Activated T-helper 2 cell treated with anti-CD3 and anti-CD28 coated beads, Interferon-gamma antibody, Interleukin-2, Interleukin-4, amounts not matched to agents 10 μg/mL and 5 μg/mL and 100 μg/mL, durations not matched to agents 14 hours and 24 hours and 36 hours (primary cell): ENCODE measurements at regions not wholly inside any gene's neighbourhood (a gene's known extent, or its start where the extent isn't known, plus 50 kb on each side); places are given as distances from the start of the nearest gene placed in this dataset.

Experiments used
- DNase-seq: peaks from one replicate; pipeline ENCODE4 v3.0.0; 2021; ENCODE audit warnings: low spot score
- H3K27ac Mint-ChIP-seq: one replicate; pipeline ENCODE4 v1.8.0; 2021; ENCODE audit warnings: mixed read lengths
- H3K27me3 Mint-ChIP-seq: one replicate; pipeline ENCODE4 v1.8.0; 2021; ENCODE audit warnings: low read depth, mixed read lengths
- H3K36me3 Mint-ChIP-seq: one replicate; pipeline ENCODE4 v1.8.0; 2021; ENCODE audit warnings: low read depth, mixed read lengths
- H3K4me1 Mint-ChIP-seq: one replicate; pipeline ENCODE4 v1.8.0; 2021; ENCODE audit warnings: low read depth, mixed read lengths
- H3K4me3 Mint-ChIP-seq: one replicate; pipeline ENCODE4 v1.8.0; 2021; ENCODE audit warnings: low read depth, mild to moderate bottlenecking, moderate library complexity, mixed read lengths
- H3K9me3 Mint-ChIP-seq: one replicate; pipeline ENCODE4 v1.8.0; 2021; ENCODE audit warnings: mixed read lengths
- intact Hi-C: fragments of 100-400 bp; cut with micrococcal nuclease; formaldehyde crosslinking; loops from one replicate; pipeline ENCODE4 v1.15.1; 2023

- H3K4me3 Mint-ChIP-seq, result no peak overlapping the region
- H3K36me3 Mint-ChIP-seq, result no peaks in the 10 kb centered on the region
- H3K4me1 Mint-ChIP-seq, result peaks cover 12% of the 10 kb centered on the region
- DNase-seq, result no peak
- intact Hi-C loops, result no loop called here
- peaks cover 2% of the 10 kb centered on the region for H3K27me3 Mint-ChIP-seq
- no peaks in the 10 kb centered on the region for H3K9me3 Mint-ChIP-seq
- H3K27ac Mint-ChIP-seq, result no peak overlapping the region
Measured at GRCh38 chr7:155225095-155225494, 72.6 kb upstream of the INSIG1 start.

GRCh38 chr7:155225516-155225915, 72.2 kb upstream of the INSIG1 start:
- no peaks in the 10 kb centered on the region for H3K9me3 Mint-ChIP-seq
- H3K27ac Mint-ChIP-seq, result no peak overlapping the region
- no peaks in the 10 kb centered on the region for H3K36me3 Mint-ChIP-seq
- DNase-seq, result no peak
- H3K4me3 Mint-ChIP-seq, result no peak overlapping the region
- peaks cover 2% of the 10 kb centered on the region for H3K27me3 Mint-ChIP-seq
- intact Hi-C loops, result no loop called here
- peaks cover 12% of the 10 kb centered on the region for H3K4me1 Mint-ChIP-seq

- Mint-ChIP-seq H3K9me3 (no peaks in the 10 kb centered on the region), H3K27me3 (peaks cover 2% of the 10 kb centered on the region), H3K4me1 (peaks cover 11% of the 10 kb centered on the region), H3K27ac (no peak overlapping the region), H3K4me3 (no peak overlapping the region), H3K36me3 (no peaks in the 10 kb centered on the region)
- intact Hi-C loops, result no loop called here
- no peak for DNase-seq
Measured at GRCh38 chr7:155226261-155227003, 71.2 kb upstream of the INSIG1 start.

GRCh38 chr7:155227004-155227787, 70.5 kb upstream of the INSIG1 start:
- Mint-ChIP-seq H3K27ac (no peak overlapping the region), H3K27me3 (peaks cover 2% of the 10 kb centered on the region), H3K9me3 (no peaks in the 10 kb centered on the region), H3K36me3 (no peaks in the 10 kb centered on the region), H3K4me1 (peaks cover 5% of the 10 kb centered on the region), H3K4me3 (no peak overlapping the region)
- intact Hi-C loops, result no loop called here
- DNase-seq, result no peak

- Mint-ChIP-seq H3K36me3 (no peaks in the 10 kb centered on the region), H3K4me1 (no peaks in the 10 kb centered on the region), H3K27me3 (peaks cover 2% of the 10 kb centered on the region), H3K27ac (no peak overlapping the region), H3K4me3 (no peak overlapping the region), H3K9me3 (no peaks in the 10 kb centered on the region)
- intact Hi-C loops, result no loop called here
- no peak for DNase-seq
Measured at GRCh38 chr7:155227788-155228458, 69.8 kb upstream of the INSIG1 start.

GRCh38 chr7:155228459-155228845, 69.2 kb upstream of the INSIG1 start:
- intact Hi-C loops, result no loop called here
- DNase-seq, result no peak
- Mint-ChIP-seq H3K9me3 (no peaks in the 10 kb centered on the region), H3K36me3 (no peaks in the 10 kb centered on the region), H3K27ac (no peak overlapping the region), H3K27me3 (peaks cover 2% of the 10 kb centered on the region), H3K4me1 (no peaks in the 10 kb centered on the region), H3K4me3 (no peak overlapping the region)

- no peak overlapping the region for H3K4me3 Mint-ChIP-seq
- peaks cover 2% of the 10 kb centered on the region for H3K27me3 Mint-ChIP-seq
- H3K36me3 Mint-ChIP-seq, result no peaks in the 10 kb centered on the region
- no peak for DNase-seq
- intact Hi-C loops, result no loop called here
- no peaks in the 10 kb centered on the region for H3K9me3 Mint-ChIP-seq
- no peaks in the 10 kb centered on the region for H3K4me1 Mint-ChIP-seq
- H3K27ac Mint-ChIP-seq, result no peak overlapping the region
Measured at GRCh38 chr7:155228894-155229293, 68.8 kb upstream of the INSIG1 start.

- Mint-ChIP-seq H3K36me3 (no peaks in the 10 kb centered on the region), H3K27me3 (peaks cover 2% of the 10 kb centered on the region), H3K9me3 (no peaks in the 10 kb centered on the region), H3K4me1 (no peaks in the 10 kb centered on the region), H3K4me3 (no peak overlapping the region), H3K27ac (no peak overlapping the region)
- intact Hi-C loops, result no loop called here
- no peak for DNase-seq
Measured at GRCh38 chr7:155229548-155230168, 68.0 kb upstream of the INSIG1 start.

GRCh38 chr7:155230169-155230593, 67.5 kb upstream of the INSIG1 start:
- no peak for DNase-seq
- no peak overlapping the region for H3K27ac Mint-ChIP-seq
- intact Hi-C loops, result no loop called here
- no peaks in the 10 kb centered on the region for H3K4me1 Mint-ChIP-seq
- H3K9me3 Mint-ChIP-seq, result no peaks in the 10 kb centered on the region
- peaks cover 2% of the 10 kb centered on the region for H3K27me3 Mint-ChIP-seq
- no peaks in the 10 kb centered on the region for H3K36me3 Mint-ChIP-seq
- no peak overlapping the region for H3K4me3 Mint-ChIP-seq

GRCh38 chr7:155231241-155231800, 66.4 kb upstream of the INSIG1 start:
- no peak overlapping the region for H3K27ac Mint-ChIP-seq
- no peaks in the 10 kb centered on the region for H3K9me3 Mint-ChIP-seq
- no peaks in the 10 kb centered on the region for H3K36me3 Mint-ChIP-seq

GRCh38 chr7:155231941-155232340, 65.7 kb upstream of the INSIG1 start:
- intact Hi-C loops, result no loop called here
- no peak overlapping the region for H3K27ac Mint-ChIP-seq
- no peaks in the 10 kb centered on the region for H3K9me3 Mint-ChIP-seq
- no peak overlapping the region for H3K4me3 Mint-ChIP-seq
- no peaks in the 10 kb centered on the region for H3K36me3 Mint-ChIP-seq
- H3K4me1 Mint-ChIP-seq, result no peaks in the 10 kb centered on the region
- no peak for DNase-seq
- H3K27me3 Mint-ChIP-seq, result peaks cover 2% of the 10 kb centered on the region

More at GRCh38 chr7:155231241-155231800, 66.4 kb upstream of the INSIG1 start:
- no peak overlapping the region for H3K4me3 Mint-ChIP-seq
- intact Hi-C loops, result no loop called here
- no peaks in the 10 kb centered on the region for H3K4me1 Mint-ChIP-seq
- peaks cover 2% of the 10 kb centered on the region for H3K27me3 Mint-ChIP-seq
- no peak for DNase-seq

- intact Hi-C loops, result no loop called here
- Mint-ChIP-seq H3K27ac (no peak overlapping the region), H3K36me3 (no peaks in the 10 kb centered on the region), H3K27me3 (no peaks in the 10 kb centered on the region), H3K9me3 (no peaks in the 10 kb centered on the region), H3K4me1 (peaks cover 3% of the 10 kb centered on the region), H3K4me3 (no peak overlapping the region)
- no peak for DNase-seq
Measured at GRCh38 chr7:155232911-155233310, 64.8 kb upstream of the INSIG1 start.
